Mesodermal cell (in vitro differentiated cells): ENCODE measurements at regions not wholly inside any gene's neighbourhood (a gene's known extent, or its start where the extent isn't known, plus 50 kb on each side); places are given as distances from the start of the nearest gene placed in this dataset.

Experiments used
- H3K27ac ChIP-seq: 2 replicates; pipeline ENCODE4 v1.7.0; 2013; ENCODE audit warnings: mild to moderate bottlenecking, low read depth, low read length, moderate library complexity; ENCODE audit not compliant: severe bottlenecking
- H3K36me3 ChIP-seq: 2 replicates; pipeline ENCODE4 v1.7.1; 2013; ENCODE audit warnings: mild to moderate bottlenecking, low read length, moderate library complexity; ENCODE audit not compliant: control insufficient read depth, insufficient read depth
- H3K4me1 ChIP-seq: one replicate; pipeline ENCODE4 v1.7.1; 2013; ENCODE audit warnings: mild to moderate bottlenecking, low read length; ENCODE audit not compliant: insufficient read depth, control insufficient read depth, poor library complexity, severe bottlenecking
- H3K4me3 ChIP-seq: 2 replicates; pipeline ENCODE4 v1.7.0; 2013; ENCODE audit warnings: low read length, control low read depth, mild to moderate bottlenecking; ENCODE audit not compliant: insufficient read depth, poor library complexity, severe bottlenecking; ENCODE audit errors: extremely low read depth
- H3K9me3 ChIP-seq: 2 replicates; pipeline ENCODE4 v1.7.1; 2013; ENCODE audit warnings: mild to moderate bottlenecking, low read length, moderate library complexity; ENCODE audit not compliant: control insufficient read depth
- WGBS, 2 experiments: methylation state at CpG; one replicate each; pipeline ENCODE4 v1.1.5; 2013; ENCODE audit warnings: missing lambda C conversion rate in 2 of 2; ENCODE audit not compliant: insufficient coverage in 2 of 2; 5-methylcytosine and 5-hydroxymethylcytosine counted together

- no peak overlapping the region for H3K27ac ChIP-seq
These were observed 627.6 kb upstream of the PHF14 start for GRCh38 chr7:10346032-10346431.

GRCh38 chr7:10355816-10356215 is 617.9 kb upstream of the PHF14 start:
- no peaks in the 10 kb centered on the region for H3K36me3 ChIP-seq
- H3K4me1 ChIP-seq, result no peaks in the 10 kb centered on the region
- no peak overlapping the region for H3K4me3 ChIP-seq
- no peaks in the 10 kb centered on the region for H3K9me3 ChIP-seq
- no peak overlapping the region for H3K27ac ChIP-seq
- WGBS, 2 experiments, result 72 to 100% methylated on average over 1 to 2 of the region's 2 CpGs

More at GRCh38 chr7:10346032-10346431, 627.6 kb upstream of the PHF14 start:
- H3K9me3 ChIP-seq, result no peaks in the 10 kb centered on the region
- no CpG with 5 or more reads among the region's 1 CpG for WGBS, 2 experiments
- no peaks in the 10 kb centered on the region for H3K4me1 ChIP-seq
- H3K4me3 ChIP-seq, result no peak overlapping the region
- no peaks in the 10 kb centered on the region for H3K36me3 ChIP-seq

DNA sequence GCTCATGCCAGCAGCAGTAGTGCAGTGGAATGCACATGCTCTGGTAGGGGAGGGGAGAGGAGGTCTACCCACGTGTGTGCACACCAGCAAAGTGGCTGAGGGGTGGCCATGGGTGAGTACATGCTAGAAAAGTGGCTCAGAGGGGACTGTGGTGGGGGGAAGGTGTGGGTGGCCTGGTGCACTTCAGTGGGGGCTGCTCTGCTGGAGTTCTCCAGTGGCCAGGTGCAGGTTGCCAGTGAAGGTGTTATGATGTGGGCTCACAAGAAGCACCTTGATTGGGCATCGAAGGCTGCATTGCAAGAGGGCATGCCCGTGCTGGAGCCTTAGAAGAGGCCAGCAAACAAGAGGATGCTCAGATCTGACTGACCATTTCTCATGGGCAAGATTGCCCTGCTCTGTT is 613.6 kb upstream of the PHF14 start:
- 62 to 77% methylated on average over 3 of the region's 3 CpGs for WGBS, 2 experiments
- H3K36me3 ChIP-seq, result no peaks in the 10 kb centered on the region
- H3K9me3 ChIP-seq, result no peaks in the 10 kb centered on the region
- H3K4me1 ChIP-seq, result no peaks in the 10 kb centered on the region
- H3K4me3 ChIP-seq, result no peak overlapping the region
- H3K27ac ChIP-seq, result no peak overlapping the region

DNA sequence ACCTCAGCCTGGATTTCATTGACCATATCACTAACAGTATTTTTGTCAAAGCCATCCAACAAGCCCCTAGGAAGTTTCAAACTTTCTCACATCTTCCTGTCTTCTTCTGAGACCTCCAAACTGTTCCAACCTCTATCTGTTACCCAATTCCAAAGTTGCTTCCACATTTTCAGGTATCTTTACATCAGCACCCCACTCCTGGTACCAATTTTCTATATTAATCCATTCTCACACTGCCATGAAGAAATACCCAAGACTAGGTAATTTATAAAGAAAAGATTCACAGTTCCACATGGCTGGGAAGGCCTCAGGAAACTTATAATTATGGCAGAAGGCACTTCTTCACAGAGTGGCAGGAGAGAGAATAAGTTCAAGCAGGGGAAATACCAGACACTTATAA is 571.9 kb upstream of the PHF14 start:
- Histone ChIP-seq H3K4me3 (no peak overlapping the region), H3K27ac (no peak overlapping the region), H3K36me3 (no peaks in the 10 kb centered on the region), H3K9me3 (peaks cover 11% of the 10 kb centered on the region), H3K4me1 (no peaks in the 10 kb centered on the region)

- Histone ChIP-seq H3K4me1 (no peaks in the 10 kb centered on the region), H3K9me3 (no peaks in the 10 kb centered on the region), H3K27ac (no peak overlapping the region), H3K36me3 (no peaks in the 10 kb centered on the region), H3K4me3 (no peak overlapping the region)
- WGBS, 2 experiments, result no CpG with 5 or more reads among the region's 3 CpGs
These were observed 561.2 kb upstream of the PHF14 start for GRCh38 chr7:10412422-10413019.

DNA sequence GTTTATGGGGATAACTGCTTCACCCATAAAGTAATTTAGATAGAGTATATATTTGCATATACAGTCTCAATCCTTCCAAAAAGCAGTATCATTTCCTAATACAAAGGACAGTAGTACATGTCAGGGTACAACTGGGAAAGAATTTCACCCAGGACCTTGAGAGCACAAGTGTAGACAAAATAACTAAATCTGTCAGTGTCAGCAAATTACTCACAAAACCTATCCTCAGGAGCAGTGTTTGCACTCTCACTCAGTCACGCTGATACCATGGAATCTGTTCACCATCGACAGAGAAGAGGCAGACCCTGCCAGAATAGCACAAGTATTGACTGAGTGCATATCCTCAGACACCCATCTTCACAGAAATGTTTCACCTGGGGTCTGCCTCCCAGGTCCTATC is 554.7 kb upstream of the PHF14 start:
- Histone ChIP-seq H3K4me1 (no peaks in the 10 kb centered on the region), H3K27ac (no peak overlapping the region), H3K4me3 (no peak overlapping the region), H3K36me3 (no peaks in the 10 kb centered on the region), H3K9me3 (no peaks in the 10 kb centered on the region)
- 92 to 93% methylated on average over 2 of the region's 2 CpGs for WGBS, 2 experiments

DNA sequence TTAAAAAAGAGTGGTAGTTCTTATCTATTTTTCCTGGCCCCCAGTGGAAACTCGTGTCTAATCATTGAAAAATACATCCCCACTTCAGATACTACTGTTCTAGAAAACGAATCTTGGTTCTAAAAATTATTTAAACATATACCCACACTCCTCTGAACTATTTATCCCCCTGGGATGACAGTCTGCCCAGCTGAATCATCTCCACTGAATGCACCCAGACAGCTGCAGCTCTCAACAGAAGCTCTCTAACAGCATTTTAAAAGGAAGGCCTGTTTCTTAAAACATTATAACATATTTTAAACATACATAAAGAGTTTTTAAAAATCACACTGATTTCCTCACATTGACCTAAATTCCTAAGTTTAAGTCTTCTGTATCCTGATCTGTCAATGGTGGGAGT is 544.6 kb upstream of the PHF14 start:
- no CpG with 5 or more reads among the region's 2 CpGs for WGBS, 2 experiments

DNA sequence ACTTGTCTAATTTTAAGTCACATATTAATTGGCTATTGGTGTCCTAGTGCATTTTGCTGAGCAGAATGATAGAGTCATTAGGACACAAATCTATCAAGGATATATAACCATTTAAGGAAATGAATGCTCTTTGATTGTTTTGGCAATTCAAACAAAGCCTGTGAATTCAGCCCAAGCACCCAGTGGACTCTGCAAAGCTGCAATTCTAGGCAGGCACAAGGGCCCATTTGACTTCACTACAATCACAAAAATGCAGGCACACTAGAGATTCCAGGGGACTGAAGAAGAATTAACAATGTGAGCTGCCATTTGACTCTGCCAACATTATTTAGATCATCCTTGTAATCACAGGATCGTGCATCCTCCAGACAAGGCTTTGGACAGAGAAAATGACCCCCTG is 544.2 kb upstream of the PHF14 start:
- Histone ChIP-seq H3K4me1 (no peaks in the 10 kb centered on the region), H3K4me3 (no peak overlapping the region), H3K36me3 (no peaks in the 10 kb centered on the region), H3K9me3 (no peaks in the 10 kb centered on the region), H3K27ac (no peak overlapping the region)
- WGBS, 2 experiments, result 78 to 100% methylated on average over 1 of the region's 1 CpG

More for the DNA sequence above, 544.6 kb upstream of the PHF14 start:
- no peak overlapping the region for H3K27ac ChIP-seq
- no peaks in the 10 kb centered on the region for H3K9me3 ChIP-seq
- no peaks in the 10 kb centered on the region for H3K36me3 ChIP-seq
- no peak overlapping the region for H3K4me3 ChIP-seq
- H3K4me1 ChIP-seq, result no peaks in the 10 kb centered on the region

GRCh38 chr7:10436302-10436701 is 537.4 kb upstream of the PHF14 start:
- Histone ChIP-seq H3K27ac (no peak overlapping the region), H3K9me3 (no peaks in the 10 kb centered on the region), H3K4me3 (no peak overlapping the region), H3K36me3 (no peaks in the 10 kb centered on the region), H3K4me1 (no peaks in the 10 kb centered on the region)
- 100% methylated on average over 1 of the region's 2 CpGs; no CpG with 5 or more reads in 1 of the 2 experiments for WGBS, 2 experiments

- H3K36me3 ChIP-seq, result no peaks in the 10 kb centered on the region
- 87 to 100% methylated on average over 2 to 3 of the region's 3 CpGs for WGBS, 2 experiments
- no peaks in the 10 kb centered on the region for H3K4me1 ChIP-seq
- no peaks in the 10 kb centered on the region for H3K9me3 ChIP-seq
- no peak overlapping the region for H3K4me3 ChIP-seq
- no peak overlapping the region for H3K27ac ChIP-seq
These were observed 534.6 kb upstream of the PHF14 start for GRCh38 chr7:10439027-10439426.

DNA sequence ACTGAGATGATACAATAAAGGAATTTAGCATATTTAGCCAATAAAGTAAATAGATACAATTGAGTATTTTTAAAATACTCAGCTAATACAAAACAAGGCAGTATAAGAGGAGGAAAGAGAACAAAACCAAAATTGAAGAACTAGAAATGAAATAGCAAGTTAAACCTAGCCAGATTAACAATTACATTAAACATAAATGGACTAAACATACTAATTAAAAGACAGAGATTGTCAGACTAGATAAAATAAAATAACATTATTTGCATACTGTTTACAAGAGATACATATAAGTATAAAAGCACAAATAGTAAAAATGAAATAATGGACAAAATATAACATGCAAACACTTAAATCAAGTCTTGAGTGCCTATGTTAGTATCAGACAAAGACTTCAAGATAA is 517.7 kb upstream of the PHF14 start:
- Histone ChIP-seq H3K4me3 (no peak overlapping the region), H3K27ac (no peak overlapping the region), H3K4me1 (no peaks in the 10 kb centered on the region), H3K36me3 (no peaks in the 10 kb centered on the region), H3K9me3 (no peaks in the 10 kb centered on the region)
